Keratinocyte (primary cell): ENCODE measurements at regions not wholly inside any gene's neighbourhood (a gene's known extent, or its start where the extent isn't known, plus 50 kb on each side); places are given as distances from the start of the nearest gene placed in this dataset.
A peak's percentile ranks its signal among the peaks of the same experiment; 100 is the strongest.

Source experiments
- CTCF ChIP-seq, 3 experiments: IDR thresholded peaks in 1 of 3; conservative IDR thresholded peaks in 1 of 3; optimal IDR thresholded peaks in 1 of 3; 2 replicates in 2 of 3; 3 replicates in 1 of 3; pipeline versions ENCODE3 to v1.5.1; 2011; ENCODE audit warnings: low read length in 3 of 3, mild to moderate bottlenecking in 3 of 3, moderate library complexity in 2 of 3, control low read depth in 1 of 3, inconsistent platforms in 1 of 3; ENCODE audit not compliant: insufficient read depth in 2 of 3; ENCODE audit errors: extremely low read depth in 1 of 3
- EZH2 ChIP-seq: IDR thresholded peaks from one replicate; pipeline ENCODE4 v1.6.1; 2012; ENCODE audit warnings: inconsistent platforms, mild to moderate bottlenecking, low read length, moderate library complexity

- no peak for TF ChIP-seq EZH2
- peak; percentile 70 to 85 (median 80) for TF ChIP-seq CTCF (optimal IDR thresholded peaks at IDR 0.05 in 1 of 3, IDR thresholded peaks at IDR 0.05 in 1 of 3, conservative IDR thresholded peaks at IDR 0.05 in 1 of 3; ENCODE audit: extremely low read depth in 1 of 3, insufficient read depth in 2 of 3, low read length in 3 of 3)
Observed at GRCh38 chr6:27608916-27609883, 136.3 kb upstream of the ZNF184 start.
